ENCODE measurements at regions not wholly inside any gene's neighbourhood (a gene's known extent, or its start where the extent isn't known, plus 50 kb on each side); places are given as distances from the start of the nearest gene placed in this dataset.

- TF ChIP-seq CTCF (IDR thresholded peaks at IDR 0.05): no peak
- TF ChIP-seq EZH2 (IDR thresholded peaks at IDR 0.05): no peak
- TF ChIP-seq EZH2phosphoT487 (IDR thresholded peaks at IDR 0.05): no peak
Observed at GRCh38 chr5:13454050-13454449, 490.4 kb downstream of the DNAH5 start.
